ENCODE measurements at regions not wholly inside any gene's neighbourhood (a gene's known extent, or its start where the extent isn't known, plus 50 kb on each side); places are given as distances from the start of the nearest gene placed in this dataset.

DNA sequence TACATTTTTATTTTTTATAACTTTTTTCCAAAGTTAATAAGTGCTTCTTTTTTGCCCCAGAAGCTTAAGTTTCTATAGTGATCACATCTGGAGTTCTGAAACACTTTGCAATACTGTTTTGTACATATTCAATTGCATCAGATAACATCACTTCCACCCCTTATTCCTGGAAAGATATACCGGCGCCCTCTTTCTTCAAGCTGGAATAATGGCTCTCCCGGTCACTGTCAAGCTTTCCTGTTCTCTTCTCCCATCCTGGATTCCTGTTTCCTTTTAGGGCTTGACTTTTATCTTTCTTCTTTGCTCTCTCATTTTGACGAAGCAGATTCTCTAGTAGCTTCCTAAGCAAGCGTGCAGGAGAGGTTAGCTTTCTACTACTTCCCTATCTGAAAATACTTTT, 1866.8 kb downstream of the MRPL39 start:
- Mint-ChIP-seq H3K27me3 (no peaks in the 10 kb centered on the region), H3K9me3 (peaks cover 0 to 1% (median 0%) of the 10 kb centered on the region in 3 donors), H3K36me3 (no peaks in the 10 kb centered on the region), H3K4me1 (peaks cover 0 to 2% (median 0%) of the 10 kb centered on the region in 3 donors), H3K27ac (no peak overlapping the region), H3K4me3 (no peak overlapping the region)

DNA sequence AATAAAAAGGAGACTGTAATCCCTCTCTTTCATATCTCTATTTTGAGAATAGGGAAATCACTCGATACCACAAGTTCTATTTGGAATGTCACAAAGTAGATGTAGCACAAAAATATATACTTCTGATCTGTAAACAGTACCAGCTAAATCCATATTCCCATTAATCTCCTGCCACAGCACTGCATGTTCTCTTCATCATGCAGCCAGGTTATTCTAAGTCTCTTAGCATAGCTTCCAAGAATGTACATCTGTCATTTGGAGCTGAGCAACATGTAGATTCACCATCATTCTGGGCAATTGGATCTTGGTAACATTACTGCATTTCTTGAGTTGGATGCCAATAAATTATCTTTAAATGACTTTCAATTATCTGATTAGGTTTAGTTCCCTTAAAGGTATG, 1874.5 kb downstream of the MRPL39 start:
- peaks cover 0 to 3% (median 0%) of the 10 kb centered on the region in 3 donors for H3K9me3 Mint-ChIP-seq
- H3K27ac Mint-ChIP-seq = no peak overlapping the region
- no peaks in the 10 kb centered on the region for H3K36me3 Mint-ChIP-seq
- no peak overlapping the region for H3K4me3 Mint-ChIP-seq
- H3K4me1 Mint-ChIP-seq = no peaks in the 10 kb centered on the region
- no peaks in the 10 kb centered on the region for H3K27me3 Mint-ChIP-seq

DNA sequence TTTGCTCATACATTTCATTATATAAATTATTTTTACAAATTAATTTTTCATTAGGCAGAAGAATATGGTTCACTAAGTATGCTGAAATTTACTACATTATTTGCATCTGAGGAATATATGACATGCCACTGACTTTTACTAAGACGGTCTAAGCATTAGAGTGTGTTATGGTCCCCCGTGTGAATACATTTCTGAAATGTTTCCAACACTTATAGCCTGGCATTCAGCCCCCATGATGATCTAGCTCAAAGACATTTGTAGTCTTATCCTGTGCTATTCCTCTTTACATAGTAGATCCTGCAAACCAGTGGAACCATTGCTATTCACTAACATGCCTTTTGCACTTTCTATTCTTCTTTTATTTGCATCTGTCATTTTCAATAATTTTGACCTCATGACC, 1878.0 kb downstream of the MRPL39 start:
- no peak overlapping the region for H3K27ac Mint-ChIP-seq
- no peaks in the 10 kb centered on the region for H3K36me3 Mint-ChIP-seq
- H3K4me3 Mint-ChIP-seq = no peak overlapping the region
- H3K9me3 Mint-ChIP-seq = peaks cover 0 to 3% (median 0%) of the 10 kb centered on the region in 3 donors
- no peaks in the 10 kb centered on the region for H3K27me3 Mint-ChIP-seq
- H3K4me1 Mint-ChIP-seq = no peaks in the 10 kb centered on the region

DNA sequence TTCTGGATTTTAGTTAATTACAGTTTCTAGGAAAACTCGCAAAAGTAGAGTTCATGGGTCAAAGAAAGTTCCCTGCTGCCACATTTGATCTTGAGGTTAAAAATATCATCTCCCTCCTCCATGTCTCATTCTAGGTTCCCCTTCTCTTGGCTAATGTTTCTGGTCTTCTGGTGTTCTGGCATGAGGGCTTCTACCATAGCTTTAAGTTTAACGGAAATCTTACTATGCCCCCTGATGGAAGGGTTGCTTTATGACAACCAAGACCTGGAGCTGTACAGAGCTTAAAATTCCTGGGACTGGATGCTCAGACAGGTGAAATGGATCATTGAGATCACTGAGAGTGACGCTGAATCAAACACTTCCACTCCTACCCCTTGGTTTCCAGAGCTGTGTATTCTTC, 1881.7 kb downstream of the MRPL39 start:
- H3K36me3 Mint-ChIP-seq = no peaks in the 10 kb centered on the region
- no peak overlapping the region for H3K27ac Mint-ChIP-seq
- H3K27me3 Mint-ChIP-seq = no peaks in the 10 kb centered on the region
- no peaks in the 10 kb centered on the region for H3K9me3 Mint-ChIP-seq
- no peak overlapping the region for H3K4me3 Mint-ChIP-seq
- no peaks in the 10 kb centered on the region for H3K4me1 Mint-ChIP-seq

DNA sequence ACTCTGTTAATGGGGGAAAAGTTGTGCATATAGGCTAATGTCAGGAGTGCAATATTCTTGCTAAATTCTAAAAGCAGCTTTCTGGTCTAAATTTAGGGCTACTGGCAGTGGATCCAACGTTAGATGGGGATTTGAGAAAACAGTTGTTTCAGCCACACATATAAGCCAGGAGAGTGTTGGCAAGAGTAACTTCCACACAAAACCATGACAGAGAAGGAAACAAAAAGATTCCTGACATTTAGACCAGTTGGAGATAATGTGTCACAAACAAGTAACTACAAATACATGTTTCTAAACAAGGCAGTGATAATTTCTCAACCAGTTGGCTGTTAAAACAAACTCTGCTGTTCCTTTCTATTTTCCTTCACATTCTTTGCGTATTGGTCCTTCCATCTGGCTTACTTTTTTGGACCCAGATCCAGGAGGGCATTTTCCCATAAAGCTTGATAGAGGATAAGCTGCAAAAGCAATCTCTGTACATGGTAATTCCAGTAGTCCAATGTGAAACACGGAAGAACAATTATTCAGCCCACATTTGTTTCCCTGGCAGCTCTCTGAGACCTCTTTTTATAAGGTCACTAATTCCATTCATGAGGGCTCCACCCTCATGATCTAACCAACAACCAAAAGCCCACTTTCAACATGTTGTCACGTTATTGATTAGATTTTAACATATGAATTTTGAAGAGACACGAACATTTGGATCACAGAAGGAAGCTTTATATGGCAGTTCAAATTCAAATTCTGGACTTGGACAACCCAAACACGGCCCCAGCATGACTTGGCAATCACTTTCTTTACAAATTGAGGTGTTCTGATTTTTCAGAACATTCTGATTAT, 1888.6 kb downstream of the MRPL39 start:
- peaks cover 4% of the 10 kb centered on the region for H3K27me3 Mint-ChIP-seq
- H3K4me3 Mint-ChIP-seq = no peak overlapping the region
- no peaks in the 10 kb centered on the region for H3K4me1 Mint-ChIP-seq
- H3K36me3 Mint-ChIP-seq = peaks cover 2% of the 10 kb centered on the region
- H3K27ac Mint-ChIP-seq = no peak overlapping the region
- peaks cover 0 to 2% (median 0%) of the 10 kb centered on the region in 3 donors for H3K9me3 Mint-ChIP-seq

DNA sequence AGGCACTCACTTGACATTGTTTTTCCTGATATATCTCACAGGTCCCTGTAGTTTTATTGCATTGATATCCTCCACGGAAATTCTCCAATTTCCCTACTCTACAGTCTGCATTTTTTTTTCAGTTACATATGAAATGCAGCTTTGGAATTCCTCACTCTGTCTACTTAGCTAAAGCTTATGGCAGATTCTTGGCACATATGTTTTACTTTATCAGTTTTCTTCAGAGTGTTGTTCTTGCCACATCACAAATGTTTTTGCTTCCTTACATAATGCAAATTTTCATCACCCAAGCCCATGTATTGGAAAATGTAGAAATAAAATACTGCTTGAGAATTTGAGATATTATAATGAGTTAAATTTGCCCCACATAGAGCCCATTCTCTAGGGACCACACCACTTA, 1895.1 kb downstream of the MRPL39 start:
- Mint-ChIP-seq H3K36me3 (peaks cover 2% of the 10 kb centered on the region), H3K27me3 (peaks cover 4% of the 10 kb centered on the region), H3K4me1 (no peaks in the 10 kb centered on the region), H3K9me3 (peaks cover 0 to 2% (median 0%) of the 10 kb centered on the region in 3 donors), H3K27ac (no peak overlapping the region), H3K4me3 (no peak overlapping the region)

DNA sequence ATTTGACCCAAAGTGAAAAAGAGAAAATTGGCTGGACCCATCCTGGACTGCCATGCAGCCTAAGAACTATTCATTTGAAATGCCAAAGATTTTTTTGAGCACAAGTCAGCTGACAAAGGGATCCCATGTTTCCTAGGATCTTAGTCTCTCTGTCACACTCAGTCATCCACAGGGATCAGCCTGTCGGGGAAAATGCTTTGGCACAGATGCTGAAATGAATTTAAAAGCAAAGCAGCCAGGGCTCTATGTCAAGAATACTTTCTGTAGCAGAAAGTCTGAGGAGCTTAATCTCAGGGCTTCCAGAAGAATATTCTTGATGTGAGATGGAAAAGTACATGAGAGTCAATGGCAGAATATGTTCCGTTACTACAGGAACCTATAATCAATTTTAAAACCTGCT, 1900.8 kb downstream of the MRPL39 start:
- Mint-ChIP-seq H3K36me3 (no peaks in the 10 kb centered on the region), H3K27ac (no peak overlapping the region), H3K4me1 (peaks cover 0 to 1% (median 0%) of the 10 kb centered on the region in 3 donors), H3K9me3 (no peaks in the 10 kb centered on the region), H3K4me3 (no peak overlapping the region), H3K27me3 (no peaks in the 10 kb centered on the region)

DNA sequence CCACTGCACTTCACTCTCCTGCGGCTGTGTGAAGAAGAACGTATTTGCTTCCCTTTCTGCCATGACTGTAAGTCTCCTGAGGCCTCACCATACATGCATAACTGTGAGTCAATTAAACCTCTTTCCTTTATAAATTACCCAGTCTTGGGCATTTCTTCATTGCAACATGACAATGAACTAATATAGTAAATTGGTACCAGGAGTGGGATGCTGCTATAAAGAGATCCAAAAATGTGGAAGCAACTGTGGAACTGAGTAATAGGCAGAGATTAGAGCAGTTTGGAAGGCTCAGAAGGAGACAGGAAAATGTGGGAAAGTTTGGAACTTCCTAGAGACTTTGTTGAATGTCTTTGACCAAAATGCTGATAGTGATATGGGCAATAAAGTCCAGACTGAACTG, 1907.9 kb downstream of the MRPL39 start:
- Mint-ChIP-seq H3K27ac (no peak overlapping the region), H3K4me3 (no peak overlapping the region), H3K9me3 (peaks cover 1 to 9% (median 9%) of the 10 kb centered on the region in 3 donors), H3K27me3 (no peaks in the 10 kb centered on the region), H3K4me1 (peaks cover 9 to 10% (median 10%) of the 10 kb centered on the region in 3 donors), H3K36me3 (no peaks in the 10 kb centered on the region)

DNA sequence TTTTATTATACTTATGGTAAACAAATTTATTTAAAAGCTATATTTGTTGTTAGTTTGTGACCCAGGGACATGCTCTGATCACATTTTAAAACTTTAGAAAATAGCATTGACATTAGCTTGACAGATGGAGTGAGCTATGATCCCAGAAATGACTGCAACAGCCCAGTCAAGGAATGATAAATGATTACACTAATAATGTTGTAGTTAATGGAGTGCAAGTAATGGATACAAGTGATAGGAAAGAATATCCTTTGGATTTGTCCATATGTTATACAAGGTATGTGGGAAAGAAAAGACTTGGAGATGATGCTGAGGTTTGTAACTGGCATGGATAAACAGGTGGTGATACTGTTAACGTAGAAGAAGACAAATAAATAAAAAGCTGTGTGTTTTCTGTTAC, 1908.7 kb downstream of the MRPL39 start:
- H3K27me3 Mint-ChIP-seq = no peaks in the 10 kb centered on the region
- H3K4me3 Mint-ChIP-seq = no peak overlapping the region
- H3K4me1 Mint-ChIP-seq = peaks cover 9 to 11% (median 10%) of the 10 kb centered on the region in 3 donors
- no peak overlapping the region for H3K27ac Mint-ChIP-seq
- no peaks in the 10 kb centered on the region for H3K36me3 Mint-ChIP-seq
- H3K9me3 Mint-ChIP-seq = peaks cover 1 to 9% (median 9%) of the 10 kb centered on the region in 3 donors

DNA sequence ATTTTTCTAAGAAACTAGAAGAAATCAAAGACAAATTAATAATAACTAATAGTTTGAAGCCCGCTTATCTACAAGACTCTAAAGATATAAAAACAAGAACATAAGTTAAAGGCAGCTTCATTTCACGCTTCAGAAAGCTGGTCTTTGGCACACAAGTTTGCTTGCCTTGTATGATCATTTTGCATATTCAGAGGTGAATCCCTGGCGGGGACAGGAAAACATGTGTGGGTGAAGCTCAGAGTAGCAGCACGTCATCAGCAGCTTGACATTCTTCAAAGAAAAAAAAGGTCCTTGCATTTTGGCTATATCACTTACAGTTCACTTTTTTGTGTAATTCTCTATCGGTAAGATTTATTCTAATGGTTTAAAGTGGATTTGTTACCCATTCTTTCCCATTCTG, 1911.8 kb downstream of the MRPL39 start:
- Mint-ChIP-seq H3K9me3 (peaks cover 1 to 12% (median 7%) of the 10 kb centered on the region in 3 donors), H3K4me1 (peaks cover 10 to 11% (median 10%) of the 10 kb centered on the region in 3 donors), H3K36me3 (no peaks in the 10 kb centered on the region), H3K27me3 (no peaks in the 10 kb centered on the region), H3K4me3 (no peak overlapping the region), H3K27ac (no peak overlapping the region)

DNA sequence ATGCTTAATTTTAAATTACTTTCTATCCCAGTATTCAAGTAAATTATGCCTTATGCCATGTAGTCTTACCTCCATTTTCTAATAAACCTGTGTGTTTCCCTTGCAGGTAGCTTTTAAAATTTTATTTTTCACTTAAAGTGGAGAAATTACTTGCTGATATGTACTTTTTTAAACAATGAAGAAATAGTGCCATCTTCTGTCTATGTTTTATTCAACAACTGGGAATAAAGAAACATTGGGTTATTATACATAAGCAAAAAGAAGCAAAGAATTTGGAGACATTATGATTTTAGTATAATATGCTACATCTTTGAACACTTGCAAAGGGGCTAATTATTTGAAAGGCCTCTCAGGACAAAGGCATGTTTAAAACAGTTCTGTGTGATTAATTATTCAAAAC, 1912.9 kb downstream of the MRPL39 start:
- Mint-ChIP-seq H3K4me3 (peak overlapping the region in 1 of 4 donors; percentile 71), H3K27me3 (no peaks in the 10 kb centered on the region), H3K9me3 (peaks cover 1 to 10% (median 5%) of the 10 kb centered on the region in 3 donors), H3K4me1 (peaks cover 10 to 11% (median 10%) of the 10 kb centered on the region in 3 donors), H3K36me3 (no peaks in the 10 kb centered on the region), H3K27ac (peak overlapping the region in 1 of 3 donors; percentile 62)

DNA sequence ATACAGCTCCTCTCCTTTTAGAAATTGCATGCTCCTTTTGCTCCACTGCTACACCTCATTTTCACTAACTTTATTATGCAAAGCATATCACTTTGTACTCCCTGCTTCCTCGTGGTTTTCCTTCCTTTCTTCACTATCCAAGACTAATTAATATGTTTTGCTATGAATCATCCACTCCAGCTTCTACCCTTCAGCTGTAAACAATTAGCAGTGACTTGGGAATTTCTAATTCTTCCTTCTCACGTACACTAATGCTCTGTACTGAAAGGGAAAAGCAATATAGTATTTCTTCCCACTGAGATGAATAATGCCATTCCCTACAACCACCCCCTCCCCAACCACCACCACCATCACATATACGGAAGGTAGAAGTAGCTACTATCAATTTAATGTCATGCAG, 1917.0 kb downstream of the MRPL39 start:
- H3K27ac Mint-ChIP-seq = no peak overlapping the region
- H3K27me3 Mint-ChIP-seq = no peaks in the 10 kb centered on the region
- no peaks in the 10 kb centered on the region for H3K36me3 Mint-ChIP-seq
- H3K9me3 Mint-ChIP-seq = peaks cover 0 to 3% (median 2%) of the 10 kb centered on the region in 3 donors
- H3K4me3 Mint-ChIP-seq = no peak overlapping the region
- H3K4me1 Mint-ChIP-seq = peaks cover 4 to 7% (median 6%) of the 10 kb centered on the region in 3 donors

DNA sequence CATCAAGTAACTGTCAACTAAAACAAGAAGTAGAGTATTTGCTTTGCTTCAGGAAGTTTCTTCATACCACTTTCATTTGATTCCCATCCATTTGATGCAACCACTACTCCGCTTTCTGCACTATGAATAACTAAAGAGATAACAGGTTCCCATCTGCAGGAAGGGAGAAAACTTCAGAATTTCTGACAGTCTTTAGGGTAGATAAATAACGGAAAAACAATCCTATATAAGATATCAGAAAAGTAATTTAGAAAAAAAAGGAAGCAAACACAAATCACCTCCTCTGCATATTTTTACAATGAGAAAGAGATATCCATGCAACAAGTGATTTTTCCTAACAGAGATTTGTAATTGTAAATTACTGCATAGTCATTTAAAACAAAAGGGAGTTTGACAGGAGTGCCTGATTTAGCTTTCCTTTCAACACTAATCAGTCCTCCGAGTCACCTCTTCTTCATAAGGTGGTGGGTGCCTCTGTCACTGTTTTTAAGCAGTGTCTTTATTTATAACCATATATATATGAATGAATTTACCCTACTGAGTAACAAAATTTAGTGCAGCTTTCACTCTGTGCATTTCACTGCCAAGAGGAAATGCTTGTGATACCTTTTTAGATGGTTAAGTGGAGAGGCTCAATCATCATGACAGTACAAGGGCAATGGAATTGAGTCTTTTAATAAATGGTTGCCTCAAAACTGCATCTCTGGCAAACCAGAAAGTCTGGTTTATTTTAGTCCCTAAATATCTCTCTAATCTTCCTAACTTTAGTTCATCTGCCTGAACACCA, 1920.4 kb downstream of the MRPL39 start:
- H3K27me3 Mint-ChIP-seq = no peaks in the 10 kb centered on the region
- no peak overlapping the region for H3K4me3 Mint-ChIP-seq
- H3K4me1 Mint-ChIP-seq = peaks cover 0 to 5% (median 0%) of the 10 kb centered on the region in 3 donors
- H3K9me3 Mint-ChIP-seq = peaks cover 0 to 3% (median 2%) of the 10 kb centered on the region in 3 donors
- no peaks in the 10 kb centered on the region for H3K36me3 Mint-ChIP-seq
- H3K27ac Mint-ChIP-seq = no peak overlapping the region

DNA sequence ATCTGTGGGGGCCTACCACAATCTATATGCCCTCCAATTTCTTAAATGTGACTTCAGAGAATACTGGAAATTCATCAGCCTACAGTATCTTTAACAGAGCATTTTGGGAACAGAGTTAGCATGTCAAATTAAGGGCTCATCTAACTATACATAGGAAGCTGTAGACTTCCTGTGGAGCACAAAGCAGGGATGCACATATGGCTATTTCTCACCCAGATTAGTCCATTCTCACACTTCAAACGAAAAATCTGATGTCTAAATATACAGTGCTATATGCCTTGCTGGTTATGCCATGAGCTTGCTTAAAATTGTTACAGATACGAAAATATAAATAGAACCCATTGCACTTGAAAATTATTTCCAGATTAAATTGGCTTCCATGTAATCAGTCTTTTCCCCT, 1922.8 kb downstream of the MRPL39 start:
- Mint-ChIP-seq H3K36me3 (no peaks in the 10 kb centered on the region), H3K4me1 (peaks cover 0 to 2% (median 0%) of the 10 kb centered on the region in 3 donors), H3K4me3 (no peak overlapping the region), H3K27ac (no peak overlapping the region), H3K9me3 (peaks cover 0 to 2% (median 0%) of the 10 kb centered on the region in 3 donors), H3K27me3 (no peaks in the 10 kb centered on the region)

DNA sequence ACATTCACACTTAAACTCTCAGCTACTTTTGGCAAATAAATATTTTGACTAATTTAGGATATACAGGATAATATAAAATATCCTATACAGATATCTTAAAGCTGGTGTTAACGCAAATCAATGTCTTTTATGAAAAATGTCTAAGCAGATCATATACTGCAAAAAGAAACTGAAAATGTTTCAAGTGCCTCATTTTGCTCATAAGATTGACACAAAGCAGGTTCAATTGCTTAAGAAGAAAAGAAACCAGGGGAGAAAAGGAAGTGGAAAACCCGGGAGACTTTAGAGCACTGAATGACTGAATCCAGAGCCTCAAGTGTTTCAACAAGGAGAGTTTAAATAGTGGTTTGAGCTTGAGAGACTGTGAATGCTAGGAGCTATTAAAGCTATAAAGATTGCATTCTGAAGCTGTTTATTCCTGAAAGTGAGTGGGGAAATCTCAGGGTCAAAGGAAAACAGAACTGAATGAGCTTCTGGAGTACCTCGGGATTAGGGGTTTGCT, 1943.0 kb downstream of the MRPL39 start:
- H3K4me1 Mint-ChIP-seq = no peaks in the 10 kb centered on the region
- H3K9me3 Mint-ChIP-seq = peaks cover 0 to 2% (median 0%) of the 10 kb centered on the region in 3 donors
- no peaks in the 10 kb centered on the region for H3K27me3 Mint-ChIP-seq
- no peak overlapping the region for H3K27ac Mint-ChIP-seq
- H3K36me3 Mint-ChIP-seq = no peaks in the 10 kb centered on the region
- H3K4me3 Mint-ChIP-seq = no peak overlapping the region

Data from IgD-negative memory B cell (primary cell).